Tibial artery (tissue), 4 donors: ENCODE measurements at regions not wholly inside any gene's neighbourhood (a gene's known extent, or its start where the extent isn't known, plus 50 kb on each side); places are given as distances from the start of the nearest gene placed in this dataset.

Experiments
- DNase-seq, 2 donors: peaks; one replicate each; pipeline ENCODE4 v3.0.0-alpha.2; 2019
- H3K27ac ChIP-seq, 2 donors: fragments of 200-600 bp; sonication (generic) in 1 of 2; 1 replicate in 1 of 2; 2 replicates in 1 of 2; pipeline ENCODE4 v1.5.1; 2018 to 2019; ENCODE audit warnings: mild to moderate bottlenecking in 1 of 2
- H3K27me3 ChIP-seq, 2 donors: fragments of 200-600 bp; sonication (generic) in 1 of 2; one replicate each; pipeline versions ENCODE4 v1.5.1 to v1.6.0; 2016 to 2019
- H3K36me3 ChIP-seq, 3 donors: fragments of 200-600 bp; sonication (generic) in 2 of 3; one replicate each; pipeline ENCODE4 v1.5.1; 2016 to 2019; ENCODE audit warnings: mild to moderate bottlenecking in 2 of 3
- H3K4me1 ChIP-seq, 4 donors: fragments of 200-600 bp; sonication (generic) in 2 of 4; 1 replicate in 3 of 4; 2 replicates in 1 of 4; pipeline ENCODE4 v1.5.1; 2016 to 2019
- H3K4me3 ChIP-seq, 2 donors: fragments of 200-600 bp; sonication (generic) in 1 of 2; 1 replicate in 1 of 2; 2 replicates in 1 of 2; pipeline ENCODE4 v1.5.1; 2018 to 2019; ENCODE audit warnings: mild to moderate bottlenecking in 2 of 2
- H3K9me3 ChIP-seq, 3 donors: fragments of 200-600 bp; sonication (generic) in 1 of 3; one replicate each; pipeline ENCODE4 v1.5.1; 2016 to 2019
- intact Hi-C: fragments of 100-400 bp; cut with DNase I; formaldehyde crosslinking; loops from one replicate; pipeline ENCODE4 v1.15.0; 2023; ENCODE audit warnings: low total_unique reads
- TF ChIP-seq, protein P1 (sequence below), 2 experiments: fragments of 200-600 bp in 1 of 2; fragments of 450-650 bp in 1 of 2; IDR thresholded peaks; one replicate each; pipeline ENCODE4 v1.5.1; 2017 to 2019; ENCODE audit warnings: antibody characterized with exemption in 2 of 2, mild to moderate bottlenecking in 1 of 2, moderate library complexity in 1 of 2

DNA sequence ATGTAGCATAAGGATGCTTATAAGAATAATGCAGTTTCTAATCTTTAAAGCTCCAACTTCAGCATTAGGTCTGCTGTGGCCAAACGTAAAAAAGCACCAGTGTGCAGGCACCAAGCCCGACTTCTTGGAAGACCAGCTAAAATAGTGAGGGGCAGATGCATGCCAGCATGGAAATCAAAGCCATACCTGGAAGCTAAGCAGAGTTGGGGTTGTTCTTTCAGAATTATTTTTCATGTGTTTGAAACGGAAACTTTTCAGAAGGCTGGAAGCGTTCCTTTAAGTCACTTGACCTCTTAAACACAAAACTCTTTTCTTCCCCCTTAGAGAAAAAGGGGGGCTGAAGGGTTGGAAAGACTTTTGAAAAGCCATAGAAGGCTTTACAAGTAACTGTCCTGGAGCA lies 329.2 kb upstream of the C1orf87 start:
- no peak for DNase-seq
- intact Hi-C loops = no loop called here
- no peak overlapping the region for H3K4me3 ChIP-seq

DNA sequence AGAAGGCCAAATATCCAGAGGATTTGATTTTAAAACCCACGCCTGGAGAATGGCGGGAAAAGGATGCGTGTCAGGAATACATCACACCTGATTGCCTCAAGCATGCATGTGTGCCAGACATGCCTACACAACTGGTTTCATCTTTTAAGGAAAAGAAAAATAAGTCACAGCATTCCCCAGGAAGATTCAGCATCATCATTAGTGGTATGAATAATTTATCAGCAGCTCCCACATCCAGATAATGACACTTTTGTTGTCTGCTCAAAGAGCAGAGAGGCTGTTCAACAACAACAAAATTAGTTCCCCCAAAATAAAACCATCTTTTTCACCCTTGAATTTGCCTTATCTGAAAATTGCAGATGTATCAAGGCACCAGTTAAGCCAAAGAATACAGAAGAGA lies 328.6 kb upstream of the C1orf87 start:
- Histone ChIP-seq H3K27me3 (no peaks in the 10 kb centered on the region), H3K9me3 (no peaks in the 10 kb centered on the region), H3K4me1 (no peaks in the 10 kb centered on the region), H3K36me3 (no peaks in the 10 kb centered on the region), H3K4me3 (no peak overlapping the region), H3K27ac (no peak overlapping the region)
- TF ChIP-seq, protein P1, sequence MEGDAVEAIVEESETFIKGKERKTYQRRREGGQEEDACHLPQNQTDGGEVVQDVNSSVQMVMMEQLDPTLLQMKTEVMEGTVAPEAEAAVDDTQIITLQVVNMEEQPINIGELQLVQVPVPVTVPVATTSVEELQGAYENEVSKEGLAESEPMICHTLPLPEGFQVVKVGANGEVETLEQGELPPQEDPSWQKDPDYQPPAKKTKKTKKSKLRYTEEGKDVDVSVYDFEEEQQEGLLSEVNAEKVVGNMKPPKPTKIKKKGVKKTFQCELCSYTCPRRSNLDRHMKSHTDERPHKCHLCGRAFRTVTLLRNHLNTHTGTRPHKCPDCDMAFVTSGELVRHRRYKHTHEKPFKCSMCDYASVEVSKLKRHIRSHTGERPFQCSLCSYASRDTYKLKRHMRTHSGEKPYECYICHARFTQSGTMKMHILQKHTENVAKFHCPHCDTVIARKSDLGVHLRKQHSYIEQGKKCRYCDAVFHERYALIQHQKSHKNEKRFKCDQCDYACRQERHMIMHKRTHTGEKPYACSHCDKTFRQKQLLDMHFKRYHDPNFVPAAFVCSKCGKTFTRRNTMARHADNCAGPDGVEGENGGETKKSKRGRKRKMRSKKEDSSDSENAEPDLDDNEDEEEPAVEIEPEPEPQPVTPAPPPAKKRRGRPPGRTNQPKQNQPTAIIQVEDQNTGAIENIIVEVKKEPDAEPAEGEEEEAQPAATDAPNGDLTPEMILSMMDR (IDR thresholded peaks at IDR 0.05) = no peak
- intact Hi-C loops = no loop called here
- no peak for DNase-seq

More for the DNA sequence above, 329.2 kb upstream of the C1orf87 start:
- TF ChIP-seq, protein P1 (IDR thresholded peaks at IDR 0.05) = no peak
- Histone ChIP-seq H3K36me3 (no peaks in the 10 kb centered on the region), H3K4me1 (no peaks in the 10 kb centered on the region), H3K9me3 (no peaks in the 10 kb centered on the region), H3K27me3 (no peaks in the 10 kb centered on the region), H3K27ac (no peak overlapping the region)

DNA sequence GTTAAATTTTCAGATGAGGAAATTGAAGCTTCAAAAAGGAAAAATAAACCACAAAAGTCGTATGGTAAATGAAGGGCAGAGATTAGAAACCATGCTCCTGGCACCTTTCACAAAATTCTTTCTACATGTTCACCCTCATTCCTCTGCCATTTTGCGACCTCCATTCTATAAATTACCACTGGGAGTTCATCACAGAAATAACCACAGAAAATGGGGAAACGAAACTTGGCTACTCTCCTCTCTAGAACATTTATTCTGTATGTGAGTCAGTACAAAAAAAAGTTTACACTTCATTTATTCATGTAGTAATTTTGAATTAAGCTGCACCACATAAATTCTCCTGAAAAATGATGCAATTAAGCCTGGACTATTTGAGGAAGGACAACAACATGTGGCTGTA lies 320.9 kb upstream of the C1orf87 start:
- Histone ChIP-seq H3K36me3 (no peaks in the 10 kb centered on the region), H3K4me3 (no peak overlapping the region), H3K27ac (no peak overlapping the region), H3K4me1 (peaks cover 0 to 6% (median 3%) of the 10 kb centered on the region in 4 donors), H3K27me3 (no peaks in the 10 kb centered on the region), H3K9me3 (no peaks in the 10 kb centered on the region)
- no peak for DNase-seq
- TF ChIP-seq, protein P1 (IDR thresholded peaks at IDR 0.05) = no peak
- intact Hi-C loops = no loop called here

DNA sequence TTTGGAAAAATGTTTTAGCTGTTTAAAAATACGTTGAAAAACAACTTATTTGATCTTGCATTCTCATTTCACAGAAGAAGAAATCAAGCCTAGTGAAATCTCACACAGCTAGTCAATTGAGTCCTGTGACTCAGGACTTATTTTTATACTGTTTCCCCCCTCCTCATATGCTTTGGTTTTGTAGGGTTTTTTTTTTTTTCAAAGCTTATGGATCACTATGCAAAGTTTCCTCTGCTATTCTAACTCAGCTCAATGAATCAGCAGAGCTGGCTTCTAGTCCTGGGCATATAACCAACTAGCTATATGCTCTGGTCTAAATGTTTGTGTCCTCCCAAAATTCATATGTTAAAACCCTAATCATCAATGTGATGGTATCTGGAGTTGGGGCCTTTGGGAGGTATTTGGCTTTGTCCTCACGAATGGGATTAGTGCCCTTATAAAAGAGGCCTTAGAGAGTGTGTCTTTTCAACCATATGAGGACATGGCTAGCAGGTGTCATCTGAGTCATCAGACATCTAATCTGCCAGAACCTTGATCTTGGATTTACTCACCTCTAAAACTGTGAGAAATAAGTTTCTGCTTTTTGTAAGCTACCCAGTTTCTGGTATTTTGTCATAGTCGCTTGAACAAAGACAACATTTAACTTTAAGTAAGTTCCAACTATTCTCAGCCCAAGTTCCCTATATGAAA lies 317.2 kb upstream of the C1orf87 start:
- no peaks in the 10 kb centered on the region for H3K36me3 ChIP-seq
- no peak overlapping the region for H3K4me3 ChIP-seq
- H3K27ac ChIP-seq = no peak overlapping the region
- H3K27me3 ChIP-seq = no peaks in the 10 kb centered on the region
- H3K4me1 ChIP-seq = peaks cover 0 to 11% (median 3%) of the 10 kb centered on the region in 4 donors
- DNase-seq = no peak
- TF ChIP-seq, protein P1 (IDR thresholded peaks at IDR 0.05) = no peak
- no peaks in the 10 kb centered on the region for H3K9me3 ChIP-seq
- intact Hi-C loops = no loop called here

DNA sequence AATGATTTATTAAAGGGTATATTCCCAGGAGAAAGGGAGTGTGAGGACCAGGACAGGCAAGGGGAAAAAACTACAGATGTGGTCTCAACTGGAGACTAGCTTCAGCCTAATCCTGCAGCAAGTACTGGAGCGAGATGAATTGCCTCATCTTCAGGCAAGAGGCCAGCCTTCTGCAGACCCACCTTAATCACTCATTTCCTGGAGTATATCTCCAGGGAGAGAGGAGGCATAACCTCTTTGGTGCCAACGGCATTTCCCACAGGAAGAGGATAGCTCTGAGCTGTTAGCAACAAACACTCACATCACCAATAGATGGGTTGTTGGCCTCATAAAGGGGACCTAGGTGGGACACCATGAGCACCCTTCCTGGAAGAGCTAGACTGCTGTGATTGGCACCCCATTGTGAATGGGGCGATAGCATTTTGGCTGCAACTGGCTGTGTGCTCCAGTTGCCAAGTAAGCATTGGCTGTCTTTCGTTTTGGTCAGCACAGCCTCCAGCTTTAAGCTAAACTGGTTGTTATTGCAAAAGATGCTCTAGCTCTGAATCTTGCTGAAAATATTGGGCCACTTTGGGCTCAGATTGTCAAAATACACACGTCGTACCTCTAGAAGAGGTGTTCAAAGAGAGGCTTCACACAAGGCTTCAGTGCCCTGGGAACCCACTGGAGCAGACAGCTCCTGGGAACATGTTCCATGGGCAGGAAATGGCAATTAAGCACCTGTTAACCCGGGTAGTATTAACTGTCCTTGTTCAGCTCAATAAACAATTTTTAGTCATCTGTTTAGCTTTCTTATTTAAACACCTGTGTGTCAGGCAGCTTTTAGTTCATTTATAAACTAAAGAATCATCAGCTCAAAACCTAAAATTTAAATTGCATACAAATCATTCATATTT lies 314.8 kb upstream of the C1orf87 start:
- DNase-seq = peak in 1 of 2 donors; percentile 21
- TF ChIP-seq, protein P1 (IDR thresholded peaks at IDR 0.05) = no peak
- no peak overlapping the region for H3K27ac ChIP-seq
- intact Hi-C loops = no loop called here
- H3K27me3 ChIP-seq = no peaks in the 10 kb centered on the region
- peaks cover 0 to 4% (median 0%) of the 10 kb centered on the region in 4 donors for H3K4me1 ChIP-seq
- peaks cover 0 to 3% (median 0%) of the 10 kb centered on the region in 3 donors for H3K9me3 ChIP-seq
- H3K4me3 ChIP-seq = no peak overlapping the region
- no peaks in the 10 kb centered on the region for H3K36me3 ChIP-seq
